H1 (cell line): ENCODE measurements at regions not wholly inside any gene's neighbourhood (a gene's known extent, or its start where the extent isn't known, plus 50 kb on each side); places are given as distances from the start of the nearest gene placed in this dataset.

Experiments used
- CTCF ChIA-PET: fragments of 300-600 bp; sonication (Branson Sonifier 250); formaldehyde crosslinking; loops from one replicate; lab custom pipeline; 2021; ENCODE audit not compliant: partially characterized antibody; lab: Charles Lee
- POLR2A ChIA-PET: fragments of 300-600 bp; sonication (Branson Sonifier 250); formaldehyde crosslinking; loops from one replicate; lab custom pipeline; 2021; ENCODE audit warnings: inconsistent platforms; ENCODE audit not compliant: partially characterized antibody; lab: Charles Lee
- DNase-seq, 2 experiments: peaks; one replicate each; pipeline versions ENCODE4 v3.0.0 to v3.0.0-alpha.2; 2010 to 2022; ENCODE audit warnings: low spot score in 2 of 2, low read depth in 1 of 2, mixed read lengths in 1 of 2
- FAIRE-seq: peaks from 2 replicates; lab custom pipeline; 2011; peaks lifted over from hg19 to GRCh38; lab: Jason Lieb, UNC
- H2AFZ ChIP-seq: 2 replicates; pipeline ENCODE4 v1.8.1; 2012; ENCODE audit warnings: low read length, inconsistent platforms
- H2AK5ac ChIP-seq: 2 replicates; pipeline ENCODE4 v1.6.1; 2013; ENCODE audit warnings: low read depth, low read length
- H2BK120ac ChIP-seq: replicated peaks from 2 replicates; pipeline ENCODE3; 2013; ENCODE audit warnings: low read depth, low read length, inconsistent platforms
- H2BK12ac ChIP-seq: 2 replicates; pipeline ENCODE4 v1.6.1; 2013; ENCODE audit warnings: low read depth, low read length
- H2BK15ac ChIP-seq: 2 replicates; pipeline ENCODE4 v1.6.1; 2013; ENCODE audit warnings: low read length
- H2BK20ac ChIP-seq: 2 replicates; pipeline ENCODE4 v1.6.1; 2013; ENCODE audit warnings: low read length
- H2BK5ac ChIP-seq: 2 replicates; pipeline ENCODE4 v1.6.1; 2013; ENCODE audit warnings: low read depth, low read length
- H3K14ac ChIP-seq: 2 replicates; pipeline ENCODE4 v1.6.1; 2013; ENCODE audit warnings: inconsistent platforms; ENCODE audit not compliant: insufficient read length
- H3K18ac ChIP-seq: 2 replicates; pipeline ENCODE4 v1.6.1; 2013; ENCODE audit warnings: low read length; ENCODE audit errors: extremely low read depth
- H3K23ac ChIP-seq: 2 replicates; pipeline ENCODE4 v1.6.1; 2013; ENCODE audit warnings: inconsistent platforms; ENCODE audit not compliant: insufficient read length
- H3K23me2 ChIP-seq: 2 replicates; pipeline ENCODE4 v1.6.1; 2013; ENCODE audit warnings: low read depth, low read length
- H3K27ac ChIP-seq: 2 replicates; pipeline ENCODE4 v1.6.1; 2011; ENCODE audit warnings: low read depth, low read length, inconsistent platforms
- H3K27me3 ChIP-seq, 4 experiments: replicated peaks in 1 of 4; 1 replicate in 1 of 4; 2 replicates in 3 of 4; pipeline versions ENCODE4 v1.6.1 to v1.8.1; 2011 to 2013; ENCODE audit warnings: low read length in 3 of 4, mild to moderate bottlenecking in 3 of 4, inconsistent platforms in 2 of 4, mixed read lengths in 2 of 4, moderate library complexity in 1 of 4; ENCODE audit not compliant: control insufficient read depth in 3 of 4, insufficient read depth in 3 of 4; ENCODE audit errors: extremely low read depth in 1 of 4
- H3K36me3 ChIP-seq, 4 experiments: 2 replicates each; pipeline versions ENCODE4 v1.6.1 to v1.8.1; 2011 to 2013; ENCODE audit warnings: mild to moderate bottlenecking in 4 of 4, low read length in 3 of 4, moderate library complexity in 2 of 4, control low read depth in 1 of 4, inconsistent platforms in 1 of 4; ENCODE audit not compliant: insufficient read depth in 4 of 4, control insufficient read depth in 2 of 4
- H3K4ac ChIP-seq: replicated peaks from 2 replicates; pipeline ENCODE3; 2013; ENCODE audit warnings: low read length, low read depth, mixed read lengths, inconsistent platforms; ENCODE audit not compliant: insufficient read length
- H3K4me1 ChIP-seq, 4 experiments: replicated peaks in 1 of 4; 1 replicate in 1 of 4; 2 replicates in 3 of 4; pipeline versions ENCODE4 v1.6.1 to v1.8.1; 2011 to 2013; ENCODE audit warnings: low read length in 3 of 4, inconsistent platforms in 2 of 4, mixed read lengths in 1 of 4; ENCODE audit not compliant: insufficient read depth in 4 of 4, control insufficient read depth in 3 of 4
- H3K4me2 ChIP-seq, 2 experiments: 2 replicates each; pipeline versions ENCODE4 v1.6.1 to v1.8.1; 2011 to 2013; ENCODE audit warnings: low read depth in 2 of 2, low read length in 2 of 2, control low read depth in 1 of 2, inconsistent platforms in 1 of 2, mild to moderate bottlenecking in 1 of 2; ENCODE audit not compliant: insufficient read depth in 1 of 2
- H3K4me3 ChIP-seq, 4 experiments: fragments of 200-600, 300-600 bp in 1 of 4; sonication (generic), shearing (Covaris generic), sonication (Bioruptor Twin) in 1 of 4; 2 replicates each; pipeline versions ENCODE4 v1.5.1 to v1.8.1; 2011 to 2016; ENCODE audit warnings: low read length in 4 of 4, low read depth in 3 of 4, control low read depth in 2 of 4, inconsistent platforms in 2 of 4, mild to moderate bottlenecking in 2 of 4, mixed read lengths in 1 of 4, moderate library complexity in 1 of 4; ENCODE audit not compliant: insufficient read depth in 2 of 4; ENCODE audit errors: extremely low read depth in 1 of 4
- H3K56ac ChIP-seq: replicated peaks from 2 replicates; pipeline ENCODE3; 2013; ENCODE audit warnings: low read depth, mild to moderate bottlenecking, mixed read lengths, low read length, inconsistent platforms; ENCODE audit not compliant: insufficient read length
- H3K79me1 ChIP-seq: 2 replicates; pipeline ENCODE4 v1.6.1; 2013; ENCODE audit warnings: low read depth, low read length, control low read depth
- H3K79me2 ChIP-seq, 2 experiments: 2 replicates each; pipeline versions ENCODE4 v1.6.1 to v1.8.1; 2012 to 2013; ENCODE audit warnings: low read length in 2 of 2, mild to moderate bottlenecking in 2 of 2, inconsistent platforms in 1 of 2; ENCODE audit not compliant: insufficient read depth in 2 of 2, control insufficient read depth in 1 of 2
- H3K9ac ChIP-seq, 4 experiments: replicated peaks in 1 of 4; 1 replicate in 1 of 4; 2 replicates in 3 of 4; pipeline versions ENCODE4 v1.6.1 to v1.8.1; 2011 to 2013; ENCODE audit warnings: low read depth in 3 of 4, low read length in 3 of 4, control low read depth in 2 of 4, mild to moderate bottlenecking in 2 of 4, moderate library complexity in 2 of 4, inconsistent platforms in 1 of 4; ENCODE audit errors: extremely low read depth in 1 of 4
- H3K9me3 ChIP-seq, 2 experiments: 2 replicates each; pipeline versions ENCODE4 v1.6.1 to v1.8.1; 2012 to 2013; ENCODE audit warnings: mild to moderate bottlenecking in 2 of 2, moderate library complexity in 2 of 2, control low read depth in 1 of 2, inconsistent platforms in 1 of 2, low read depth in 1 of 2, low read length in 1 of 2, mixed read lengths in 1 of 2; ENCODE audit not compliant: insufficient read depth in 2 of 2
- H4K20me1 ChIP-seq, 2 experiments: replicated peaks in 1 of 2; 2 replicates each; pipeline versions ENCODE3 to v1.8.1; 2011 to 2013; ENCODE audit warnings: inconsistent platforms in 2 of 2, low read length in 2 of 2, mild to moderate bottlenecking in 1 of 2; ENCODE audit not compliant: insufficient read depth in 2 of 2, control insufficient read depth in 1 of 2
- H4K5ac ChIP-seq: 2 replicates; pipeline ENCODE4 v1.6.1; 2013; ENCODE audit warnings: low read length, low read depth, mixed read lengths, inconsistent platforms; ENCODE audit not compliant: insufficient read length
- H4K8ac ChIP-seq: 2 replicates; pipeline ENCODE4 v1.8.0; 2013; ENCODE audit warnings: mild to moderate bottlenecking, moderate library complexity, low read length, inconsistent platforms; ENCODE audit not compliant: insufficient read depth; ENCODE audit errors: extremely low read depth
- H4K91ac ChIP-seq: replicated peaks from 2 replicates; pipeline ENCODE3; 2013; ENCODE audit warnings: low read length, mixed read lengths, inconsistent platforms; ENCODE audit not compliant: insufficient read length
- CBX8 ChIP-seq: fragments of 300-800, 300-1000 bp; sonication (generic); IDR thresholded peaks from 2 replicates; pipeline ENCODE4 v1.7.1; 2016; ENCODE audit warnings: low read depth, low read length, borderline replicate concordance
- CHD1 ChIP-seq: IDR thresholded peaks from 2 replicates; pipeline ENCODE4 v1.6.1; 2012; ENCODE audit warnings: low read depth, low read length, improper control_type of control experiment
- E2F6 ChIP-seq: IDR thresholded peaks from 2 replicates; pipeline ENCODE4 v1.6.1; 2012; ENCODE audit warnings: inconsistent platforms
- KDM5A ChIP-seq: fragments of 200-600 bp; IDR thresholded peaks from 2 replicates; pipeline ENCODE4 v1.7.1; 2012; ENCODE audit warnings: mild to moderate bottlenecking, low read length, inconsistent platforms, mixed read lengths
- PHF8 ChIP-seq: fragments of 200-600 bp; sonication (generic); conservative IDR thresholded peaks from 2 replicates; pipeline ENCODE4 v1.7.1; 2012; ENCODE audit warnings: low read depth, mild to moderate bottlenecking, inconsistent platforms, low read length, moderate library complexity
- POLR2AphosphoS5 ChIP-seq: IDR thresholded peaks from 2 replicates; pipeline ENCODE4 v1.6.1; 2011; ENCODE audit warnings: low read depth, low read length
- RBBP5 ChIP-seq: IDR thresholded peaks from 2 replicates; pipeline ENCODE4 v1.7.1; 2012; ENCODE audit warnings: low read depth, mild to moderate bottlenecking, inconsistent platforms, low read length, moderate library complexity, borderline replicate concordance
- SIN3A ChIP-seq, 2 experiments: IDR thresholded peaks in 1 of 2; conservative IDR thresholded peaks in 1 of 2; 2 replicates each; pipeline ENCODE4 v1.6.1; 2011 to 2012; ENCODE audit warnings: low read length in 2 of 2, improper control_type of control experiment in 1 of 2, low read depth in 1 of 2, mild to moderate bottlenecking in 1 of 2
- SIRT6 ChIP-seq: IDR thresholded peaks from one replicate; pipeline ENCODE4 v1.7.1; 2012; ENCODE audit warnings: low read length, inconsistent platforms
- SP1 ChIP-seq: IDR thresholded peaks from 2 replicates; pipeline ENCODE4 v1.6.1; 2011; ENCODE audit warnings: low read depth, low read length
- SUZ12 ChIP-seq: fragments of 200-600 bp; sonication (generic); IDR thresholded peaks from 2 replicates; pipeline ENCODE4 v1.6.1; 2012; ENCODE audit warnings: mild to moderate bottlenecking, inconsistent platforms, low read length, moderate library complexity, mixed read lengths
- USF2 ChIP-seq: IDR thresholded peaks from 2 replicates; pipeline ENCODE4 v1.6.1; 2011; ENCODE audit warnings: low read length, improper control_type of control experiment
- WGBS, 2 experiments: shearing (Covaris generic) in 1 of 2; methylation state at CpG; one replicate each; pipeline versions ENCODE4 v1.1.6 to v1.1.7; 2013 to 2015; ENCODE audit warnings: low lambda C conversion rate in 2 of 2, mixed read lengths in 2 of 2, inconsistent platforms in 1 of 2, low coverage in 1 of 2, missing lambda C conversion rate in 1 of 2; ENCODE audit not compliant: insufficient replicate concordance in 2 of 2, insufficient coverage in 1 of 2, insufficient read length in 1 of 2; ENCODE audit errors: extremely low coverage in 1 of 2, missing lambda C conversion rate in 1 of 2; 5-methylcytosine and 5-hydroxymethylcytosine counted together

GRCh38 chr10:78250313-78251015 lies 216.8 kb downstream of the RPS24 start:
- 92% methylated on average over 8 of the region's 8 CpGs; no CpG with 5 or more reads in 1 of the 2 experiments for WGBS, 2 experiments
- Histone ChIP-seq H3K36me3 (no peaks in the 10 kb centered on the region), H3K9me3 (no peaks in the 10 kb centered on the region), H3K4me1 (no peaks in the 10 kb centered on the region), H3K14ac (no peak overlapping the region), H2BK5ac (no peak overlapping the region), H4K8ac (no peak overlapping the region), H3K23ac (no peak overlapping the region), H2BK120ac (no peak overlapping the region), H4K91ac (no peak overlapping the region), H2BK12ac (no peak overlapping the region), H2AFZ (no peak overlapping the region), H2BK15ac (no peak overlapping the region), H2BK20ac (no peak overlapping the region), H4K20me1 (no peaks in the 10 kb centered on the region), H3K79me2 (no peaks in the 10 kb centered on the region), H3K79me1 (no peaks in the 10 kb centered on the region), H3K9ac (no peak overlapping the region), H3K23me2 (no peaks in the 10 kb centered on the region), H3K4me2 (no peak overlapping the region), H3K4ac (no peak overlapping the region), H3K18ac (no peak overlapping the region), H3K4me3 (no peak overlapping the region), H4K5ac (no peak overlapping the region), H3K27me3 (peaks cover 0 to 1% (median 0%) of the 10 kb centered on the region in 4 experiments; a peak in 1 of 7 replicates), H2AK5ac (no peak overlapping the region), H3K27ac (no peak overlapping the region), H3K56ac (no peak overlapping the region)
- ChIA-PET POLR2A (no interaction called here), CTCF (interaction anchor here (0.5 to 5.1 kb wide), 6 partner anchors 9 to 212 kb away, joined by 3 to 32 read pairs (median 4); no protein-coding TSS in a partner anchor)
- FAIRE-seq = no peak
- no peak for DNase-seq
- TF ChIP-seq RBBP5 = no peak
- TF ChIP-seq PHF8 = no peak
- no peak for TF ChIP-seq E2F6
- TF ChIP-seq POLR2AphosphoS5 = no peak
- no peak for TF ChIP-seq CBX8
- TF ChIP-seq SP1 = no peak
- TF ChIP-seq CHD1 = no peak
- no peak for TF ChIP-seq SUZ12
- TF ChIP-seq USF2 = no peak
- no peak for TF ChIP-seq SIN3A (conservative IDR thresholded peaks at IDR 0.05 in 1 of 2, IDR thresholded peaks at IDR 0.05 in 1 of 2; ENCODE audit: low read depth in 1 of 2, low read length in 2 of 2)
- no peak for TF ChIP-seq SIRT6
- no peak for TF ChIP-seq KDM5A
